GM12875 (cell line): ENCODE measurements at regions not wholly inside any gene's neighbourhood (a gene's known extent, or its start where the extent isn't known, plus 50 kb on each side); places are given as distances from the start of the nearest gene placed in this dataset.
"Not testable (repeated sequence)": the region's sequence is repeated elsewhere in the genome, so short reads cannot be mapped to it uniquely, and the experiment has no call there.

Experiments
- H3K4me3 ChIP-seq: one replicate; pipeline ENCODE4 v1.5.1; 2011; ENCODE audit warnings: low read depth, low read length, control low read depth
- TF ChIP-seq, protein P1 (sequence below): IDR thresholded peaks from 2 replicates; pipeline ENCODE4 v1.5.1; 2011; ENCODE audit warnings: low read depth, mild to moderate bottlenecking, control low read depth, inconsistent platforms, low read length, moderate library complexity, borderline replicate concordance; ENCODE audit not compliant: insufficient read depth

DNA sequence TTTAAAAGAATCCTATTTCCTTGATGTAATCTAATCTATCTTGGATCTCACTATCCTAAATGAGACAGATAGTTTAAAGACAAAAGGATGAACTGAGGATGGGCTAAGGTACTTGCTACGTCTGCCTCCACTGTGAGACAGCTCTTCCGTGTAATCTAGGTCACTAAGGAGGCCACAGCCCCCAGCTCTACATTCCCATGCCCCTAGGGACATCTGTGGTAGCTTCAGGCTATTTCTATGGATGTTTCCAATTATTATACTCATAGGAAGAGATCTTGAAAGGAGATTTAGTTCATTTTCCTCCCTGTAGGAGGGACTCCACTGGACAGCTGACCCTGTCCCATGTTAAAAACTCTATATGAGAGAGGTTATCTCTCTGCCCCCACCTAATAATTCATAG, 140.8 kb upstream of the TRPC5 start:
- no peak overlapping the region for H3K4me3 ChIP-seq
- TF ChIP-seq, protein P1, sequence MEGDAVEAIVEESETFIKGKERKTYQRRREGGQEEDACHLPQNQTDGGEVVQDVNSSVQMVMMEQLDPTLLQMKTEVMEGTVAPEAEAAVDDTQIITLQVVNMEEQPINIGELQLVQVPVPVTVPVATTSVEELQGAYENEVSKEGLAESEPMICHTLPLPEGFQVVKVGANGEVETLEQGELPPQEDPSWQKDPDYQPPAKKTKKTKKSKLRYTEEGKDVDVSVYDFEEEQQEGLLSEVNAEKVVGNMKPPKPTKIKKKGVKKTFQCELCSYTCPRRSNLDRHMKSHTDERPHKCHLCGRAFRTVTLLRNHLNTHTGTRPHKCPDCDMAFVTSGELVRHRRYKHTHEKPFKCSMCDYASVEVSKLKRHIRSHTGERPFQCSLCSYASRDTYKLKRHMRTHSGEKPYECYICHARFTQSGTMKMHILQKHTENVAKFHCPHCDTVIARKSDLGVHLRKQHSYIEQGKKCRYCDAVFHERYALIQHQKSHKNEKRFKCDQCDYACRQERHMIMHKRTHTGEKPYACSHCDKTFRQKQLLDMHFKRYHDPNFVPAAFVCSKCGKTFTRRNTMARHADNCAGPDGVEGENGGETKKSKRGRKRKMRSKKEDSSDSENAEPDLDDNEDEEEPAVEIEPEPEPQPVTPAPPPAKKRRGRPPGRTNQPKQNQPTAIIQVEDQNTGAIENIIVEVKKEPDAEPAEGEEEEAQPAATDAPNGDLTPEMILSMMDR: no peak

DNA sequence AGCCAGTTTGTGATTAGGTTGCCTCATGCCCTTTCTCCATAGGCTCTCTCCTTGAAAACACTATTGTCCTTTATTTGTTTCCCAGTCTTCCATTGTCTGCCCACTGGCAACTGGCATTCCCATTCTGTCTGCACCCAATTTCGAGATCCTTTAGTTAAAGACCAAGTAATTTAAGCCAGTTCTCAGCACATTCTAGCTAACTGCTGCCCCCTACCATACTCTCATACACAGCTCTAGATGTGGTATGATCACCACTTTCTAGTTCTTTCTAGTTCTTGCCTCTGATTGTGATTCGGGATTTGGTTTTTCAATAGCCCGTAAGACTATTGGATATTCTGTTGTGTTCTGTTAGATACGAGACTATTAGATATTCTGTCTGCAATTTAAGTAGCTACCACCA, 135.8 kb upstream of the TRPC5 start:
- no peak overlapping the region for H3K4me3 ChIP-seq
- TF ChIP-seq, protein P1: no peak

DNA sequence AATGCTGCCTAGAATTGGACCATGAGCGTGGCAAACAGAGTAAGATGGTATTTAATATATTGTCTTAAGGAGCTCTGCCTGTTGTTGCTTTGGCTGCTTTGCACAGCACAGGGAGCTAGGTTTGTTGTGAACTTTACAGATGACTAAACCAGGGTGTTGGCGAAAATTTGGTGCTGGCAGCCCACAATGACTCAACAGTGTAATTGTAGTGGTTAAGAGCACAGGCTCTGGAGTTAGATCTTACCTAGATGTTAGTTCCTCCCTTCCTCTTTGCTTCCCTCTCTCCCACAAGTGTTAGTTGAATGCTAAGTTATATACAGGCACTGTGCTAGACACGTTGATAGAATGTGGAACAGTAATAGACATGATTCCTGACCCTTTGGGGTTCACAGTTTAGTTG, 128.9 kb upstream of the TRPC5 start:
- no peak overlapping the region for H3K4me3 ChIP-seq
- TF ChIP-seq, protein P1: no peak

DNA sequence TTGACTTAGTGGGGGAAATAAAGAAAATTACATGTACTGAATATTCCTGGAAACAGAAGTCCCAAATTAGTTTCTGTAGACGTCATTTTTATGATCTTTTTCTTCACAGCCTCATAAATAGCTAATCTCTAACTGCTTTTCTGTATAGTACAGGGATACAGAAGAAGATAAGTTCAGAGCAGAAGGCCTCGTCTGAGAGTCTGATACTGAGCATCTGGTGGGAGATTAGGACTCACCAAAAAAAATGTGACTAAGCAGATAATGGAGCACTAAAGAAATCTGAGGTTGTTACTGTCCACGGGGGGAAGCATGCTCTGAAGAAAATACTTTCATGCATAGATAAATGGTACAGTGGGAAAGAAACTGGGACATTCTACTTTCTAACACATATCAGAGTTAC, 115.3 kb upstream of the TRPC5 start:
- no peak overlapping the region for H3K4me3 ChIP-seq
- TF ChIP-seq, protein P1: no peak

DNA sequence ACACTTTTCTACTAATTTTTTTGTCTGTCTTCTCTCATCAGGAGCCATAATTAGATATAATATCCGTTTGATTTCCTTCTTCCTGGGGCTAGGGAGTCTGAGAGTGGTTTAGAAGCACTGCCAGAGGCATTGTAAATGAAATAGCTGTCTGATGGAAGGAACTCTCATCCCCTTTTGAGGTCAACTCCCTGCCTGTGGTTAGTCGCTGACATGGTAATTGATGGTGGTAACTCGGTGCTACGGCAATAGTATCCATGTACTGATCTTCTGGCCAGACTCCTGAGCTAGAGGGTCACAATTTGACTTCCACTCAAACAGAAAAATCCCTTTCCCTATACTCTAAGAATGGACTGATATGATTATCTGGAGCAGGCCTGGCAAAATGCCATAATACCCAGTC, 108.1 kb upstream of the TRPC5 start:
- TF ChIP-seq, protein P1: no peak
- H3K4me3 ChIP-seq: no peak overlapping the region

DNA sequence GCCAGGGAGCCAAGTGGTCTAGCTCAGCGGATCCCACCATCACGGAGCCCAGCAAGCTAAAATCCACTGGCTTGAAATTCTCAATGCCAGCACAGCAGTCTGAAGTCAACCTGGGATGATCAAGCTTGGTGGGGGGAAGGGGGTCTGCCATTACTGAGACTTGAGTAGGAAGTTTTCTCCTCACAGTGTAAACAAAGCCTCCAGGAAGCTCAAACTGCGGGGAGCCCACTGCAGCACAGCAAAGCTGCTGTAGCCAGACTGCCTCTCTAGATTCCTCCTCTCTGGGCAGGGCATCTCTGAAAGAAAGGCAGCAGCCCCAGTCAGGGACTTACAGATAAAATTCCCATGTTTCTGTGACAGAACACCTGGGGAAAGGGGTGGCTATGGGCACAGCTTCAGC, 98.8 kb upstream of the TRPC5 start:
- not testable (repeated sequence) for H3K4me3 ChIP-seq

DNA sequence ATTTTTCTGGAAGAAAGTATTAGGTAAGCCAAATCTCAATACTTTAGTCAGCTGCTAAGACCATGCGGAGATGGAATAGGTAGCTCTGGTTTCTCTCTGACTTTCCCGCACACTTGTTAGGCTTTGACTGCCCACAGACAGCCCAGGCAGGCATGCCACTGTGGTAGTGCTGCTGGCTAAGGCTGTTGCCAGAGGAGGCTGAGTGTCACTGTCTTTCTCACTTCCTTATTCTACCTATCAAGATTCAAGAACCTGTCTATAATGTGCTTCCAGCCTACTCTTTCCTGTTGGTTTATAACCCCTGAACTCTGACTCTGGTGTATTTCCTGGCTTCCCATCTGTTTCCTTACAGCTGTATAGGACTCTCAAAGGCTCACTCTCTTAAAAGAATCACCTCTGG, 81.8 kb upstream of the TRPC5 start:
- H3K4me3 ChIP-seq: no peak overlapping the region
- TF ChIP-seq, protein P1: no peak

DNA sequence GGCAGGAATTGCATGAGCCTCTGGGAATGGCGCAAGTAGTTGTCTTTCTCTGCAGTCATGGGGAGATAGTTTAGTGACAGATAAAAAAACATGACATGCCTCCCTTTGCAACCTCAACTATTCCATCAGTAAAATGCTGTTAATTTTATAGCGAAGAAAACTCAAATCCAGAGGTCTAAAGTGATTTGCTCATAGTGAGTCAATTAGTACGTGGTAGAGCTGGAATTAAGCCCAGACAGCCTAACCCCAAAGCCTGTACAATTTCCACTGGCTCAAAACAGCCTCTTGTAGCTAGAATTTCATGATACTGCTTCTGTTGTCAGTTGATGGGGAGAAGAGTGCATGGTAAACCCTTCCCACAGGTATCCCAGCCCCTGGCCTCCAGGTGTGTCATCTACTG, 81.3 kb upstream of the TRPC5 start:
- TF ChIP-seq, protein P1: no peak
- no peak overlapping the region for H3K4me3 ChIP-seq
